Upper lobe of left lung (tissue), 4 donors: ENCODE measurements at regions not wholly inside any gene's neighbourhood (a gene's known extent, or its start where the extent isn't known, plus 50 kb on each side); places are given as distances from the start of the nearest gene placed in this dataset.

ENCODE experiments used
- POLR2A ChIP-seq, 4 donors: fragments of 450-650 bp; IDR thresholded peaks; one replicate each; pipeline ENCODE4 v1.5.1; 2016 to 2017; ENCODE audit warnings: antibody characterized with exemption in 4 of 4, mild to moderate bottlenecking in 2 of 4
- POLR2AphosphoS5 ChIP-seq, 2 donors: sonication (generic); formaldehyde crosslinking; IDR thresholded peaks; one replicate each; pipeline ENCODE4 v1.5.1; 2017; ENCODE audit warnings: antibody characterized with exemption in 2 of 2
- TF ChIP-seq, protein P1 (sequence below), 6 experiments: fragments of 450-650 bp in 4 of 6; fragments of 200-600 bp in 2 of 6; sonication (generic) in 2 of 6; IDR thresholded peaks; one replicate each; pipeline ENCODE4 v1.5.1; 2016 to 2019; ENCODE audit warnings: antibody characterized with exemption in 6 of 6

- TF ChIP-seq POLR2A (IDR thresholded peaks at IDR 0.05) (no peak), POLR2AphosphoS5 (IDR thresholded peaks at IDR 0.05) (no peak)
- TF ChIP-seq, protein P1, sequence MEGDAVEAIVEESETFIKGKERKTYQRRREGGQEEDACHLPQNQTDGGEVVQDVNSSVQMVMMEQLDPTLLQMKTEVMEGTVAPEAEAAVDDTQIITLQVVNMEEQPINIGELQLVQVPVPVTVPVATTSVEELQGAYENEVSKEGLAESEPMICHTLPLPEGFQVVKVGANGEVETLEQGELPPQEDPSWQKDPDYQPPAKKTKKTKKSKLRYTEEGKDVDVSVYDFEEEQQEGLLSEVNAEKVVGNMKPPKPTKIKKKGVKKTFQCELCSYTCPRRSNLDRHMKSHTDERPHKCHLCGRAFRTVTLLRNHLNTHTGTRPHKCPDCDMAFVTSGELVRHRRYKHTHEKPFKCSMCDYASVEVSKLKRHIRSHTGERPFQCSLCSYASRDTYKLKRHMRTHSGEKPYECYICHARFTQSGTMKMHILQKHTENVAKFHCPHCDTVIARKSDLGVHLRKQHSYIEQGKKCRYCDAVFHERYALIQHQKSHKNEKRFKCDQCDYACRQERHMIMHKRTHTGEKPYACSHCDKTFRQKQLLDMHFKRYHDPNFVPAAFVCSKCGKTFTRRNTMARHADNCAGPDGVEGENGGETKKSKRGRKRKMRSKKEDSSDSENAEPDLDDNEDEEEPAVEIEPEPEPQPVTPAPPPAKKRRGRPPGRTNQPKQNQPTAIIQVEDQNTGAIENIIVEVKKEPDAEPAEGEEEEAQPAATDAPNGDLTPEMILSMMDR (IDR thresholded peaks at IDR 0.05), result no peak
Observed at GRCh38 chr7:57821438-57822382, 371.7 kb downstream of the ZNF716 start.
